IPS-18a (cell line): ENCODE measurements at regions not wholly inside any gene's neighbourhood (a gene's known extent, or its start where the extent isn't known, plus 50 kb on each side); places are given as distances from the start of the nearest gene placed in this dataset.

Experiments used
- H3K27ac ChIP-seq: one replicate; pipeline ENCODE4 v1.5.1; 2013; ENCODE audit warnings: low read length
- H3K27me3 ChIP-seq: one replicate; pipeline ENCODE4 v1.6.1; 2013; ENCODE audit warnings: mild to moderate bottlenecking, low read length; ENCODE audit not compliant: control insufficient read depth, insufficient read depth
- H3K36me3 ChIP-seq: one replicate; pipeline ENCODE4 v1.6.1; 2013; ENCODE audit warnings: low read depth, low read length; ENCODE audit not compliant: control insufficient read depth
- H3K4me1 ChIP-seq: one replicate; pipeline ENCODE4 v1.6.1; 2013; ENCODE audit warnings: low read depth, low read length; ENCODE audit not compliant: control insufficient read depth
- H3K4me3 ChIP-seq: one replicate; pipeline ENCODE4 v1.5.1; 2013; ENCODE audit warnings: low read length
- H3K9ac ChIP-seq: one replicate; pipeline ENCODE4 v1.6.1; 2013; ENCODE audit warnings: mild to moderate bottlenecking, low read length, moderate library complexity
- H3K9me3 ChIP-seq: one replicate; pipeline ENCODE4 v1.6.1; 2013; ENCODE audit warnings: low read depth, low read length; ENCODE audit not compliant: control insufficient read depth

DNA sequence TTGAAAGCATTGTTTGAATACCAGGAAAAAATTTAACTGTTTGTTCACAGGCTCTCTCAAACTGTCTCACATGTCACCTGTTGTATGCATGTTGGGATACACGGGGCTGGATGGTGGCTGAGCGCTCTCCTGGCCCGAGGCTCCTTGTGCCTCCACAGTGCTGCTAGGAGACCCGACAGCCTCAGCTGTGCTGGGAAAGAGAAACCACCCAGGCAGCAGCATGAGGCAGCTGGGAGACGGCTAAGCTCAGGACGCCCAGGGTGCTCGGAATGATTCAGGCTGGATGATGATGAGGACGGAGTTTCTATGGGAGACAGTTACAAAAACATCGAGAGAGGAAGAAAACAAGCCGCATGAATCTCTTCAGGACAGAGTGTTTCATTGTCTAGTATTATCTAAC, 278.0 kb upstream of the CDH4 start:
- Histone ChIP-seq H3K27ac (no peak overlapping the region), H3K36me3 (no peaks in the 10 kb centered on the region), H3K9me3 (no peaks in the 10 kb centered on the region), H3K4me3 (no peak overlapping the region), H3K9ac (no peak overlapping the region), H3K27me3 (peaks cover 12% of the 10 kb centered on the region), H3K4me1 (no peaks in the 10 kb centered on the region)

DNA sequence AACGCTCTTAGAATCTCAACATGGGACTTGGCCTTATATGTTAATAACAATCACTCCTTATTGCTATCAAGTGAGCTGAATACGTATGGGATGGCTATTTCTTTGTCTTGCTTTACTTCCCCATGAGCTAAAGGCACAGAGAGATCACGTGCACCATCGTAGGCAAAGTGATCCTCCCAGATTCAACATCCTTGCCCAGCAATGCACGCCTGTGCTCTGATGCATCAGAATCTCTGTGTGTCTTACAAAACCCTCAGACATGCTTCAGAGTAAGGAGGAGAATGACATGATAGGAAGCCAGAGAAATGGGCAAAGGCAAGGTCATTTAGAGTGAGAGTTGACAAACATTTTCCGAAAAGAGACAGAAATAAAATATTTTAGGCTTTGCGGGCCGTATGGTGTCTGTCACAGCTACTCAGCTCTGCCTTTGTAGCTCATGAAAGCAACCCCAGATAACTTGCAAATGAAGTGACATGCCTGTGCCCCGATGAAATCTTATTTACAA, 277.6 kb upstream of the CDH4 start:
- no peaks in the 10 kb centered on the region for H3K36me3 ChIP-seq
- no peaks in the 10 kb centered on the region for H3K4me1 ChIP-seq
- H3K27ac ChIP-seq = no peak overlapping the region
- H3K27me3 ChIP-seq = peaks cover 12% of the 10 kb centered on the region
- H3K9ac ChIP-seq = no peak overlapping the region
- no peaks in the 10 kb centered on the region for H3K9me3 ChIP-seq
- no peak overlapping the region for H3K4me3 ChIP-seq

DNA sequence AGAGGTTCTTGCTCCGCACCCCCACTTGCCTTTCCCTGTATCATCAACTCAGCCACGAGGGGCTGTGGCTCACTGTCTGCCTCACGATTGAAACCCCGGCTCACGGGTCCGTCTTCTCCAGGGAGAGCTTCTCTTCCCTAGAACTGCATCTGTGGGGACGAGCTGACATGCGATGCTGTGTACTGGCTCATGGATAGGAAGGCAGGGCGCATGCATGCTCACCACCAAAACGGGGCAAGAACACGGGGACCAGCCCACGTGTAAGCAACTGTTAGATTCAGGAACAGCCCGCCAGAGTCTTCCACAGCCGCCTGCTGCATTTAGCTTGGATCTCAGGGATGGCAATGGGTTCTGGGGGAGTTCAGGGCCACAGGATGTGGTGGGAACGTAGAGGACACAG, 275.9 kb upstream of the CDH4 start:
- H3K36me3 ChIP-seq = no peaks in the 10 kb centered on the region
- H3K27me3 ChIP-seq = peaks cover 12% of the 10 kb centered on the region
- H3K9me3 ChIP-seq = no peaks in the 10 kb centered on the region
- no peak overlapping the region for H3K4me3 ChIP-seq
- no peak overlapping the region for H3K27ac ChIP-seq
- no peaks in the 10 kb centered on the region for H3K4me1 ChIP-seq
- H3K9ac ChIP-seq = no peak overlapping the region

DNA sequence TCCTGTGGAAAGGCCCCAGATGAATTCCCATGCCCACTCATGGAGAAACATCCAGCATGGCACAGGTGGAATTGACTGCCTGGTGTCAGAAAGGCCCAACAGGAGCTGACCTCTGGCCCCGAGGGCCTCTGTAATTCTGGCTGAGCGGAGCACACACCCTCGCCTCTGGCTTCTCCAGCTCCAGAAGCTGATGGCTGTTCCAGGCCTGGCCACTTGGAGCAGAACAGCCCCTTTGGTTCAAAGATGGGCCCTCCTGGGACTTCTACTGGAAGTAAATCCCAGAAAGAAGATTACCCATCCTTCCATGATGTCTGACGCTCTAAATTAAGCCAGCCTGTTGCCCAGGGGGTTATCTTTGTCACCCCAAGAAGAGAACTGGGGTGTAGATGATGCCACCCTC, 275.1 kb upstream of the CDH4 start:
- Histone ChIP-seq H3K4me1 (no peaks in the 10 kb centered on the region), H3K9ac (no peak overlapping the region), H3K9me3 (no peaks in the 10 kb centered on the region), H3K27me3 (peaks cover 12% of the 10 kb centered on the region), H3K4me3 (no peak overlapping the region), H3K36me3 (no peaks in the 10 kb centered on the region), H3K27ac (no peak overlapping the region)

DNA sequence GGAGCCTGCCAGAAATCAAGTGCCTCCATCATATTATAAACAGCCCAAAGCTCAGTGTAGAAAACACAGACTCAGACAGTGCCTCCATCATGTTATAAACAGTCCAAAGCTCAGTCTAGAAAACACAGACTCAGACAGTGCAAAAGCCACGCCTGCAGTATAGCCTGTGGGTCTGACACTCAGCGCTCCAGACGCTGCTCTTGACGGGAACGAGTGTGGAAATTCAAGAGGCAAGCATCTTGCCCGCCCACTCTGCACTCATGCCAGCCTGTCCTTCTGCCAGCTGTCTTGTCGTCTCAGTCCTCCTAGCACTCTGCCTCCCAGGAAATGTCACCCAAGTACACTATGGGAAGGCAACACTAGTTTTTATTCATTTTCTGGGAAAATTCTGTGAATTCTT, 274.2 kb upstream of the CDH4 start:
- no peak overlapping the region for H3K4me3 ChIP-seq
- no peak overlapping the region for H3K27ac ChIP-seq
- peaks cover 5% of the 10 kb centered on the region for H3K27me3 ChIP-seq
- no peaks in the 10 kb centered on the region for H3K36me3 ChIP-seq
- H3K9me3 ChIP-seq = no peaks in the 10 kb centered on the region
- H3K4me1 ChIP-seq = no peaks in the 10 kb centered on the region
- H3K9ac ChIP-seq = no peak overlapping the region

GRCh38 chr20:60984666-60985065, 267.4 kb upstream of the CDH4 start:
- Histone ChIP-seq H3K36me3 (no peaks in the 10 kb centered on the region), H3K4me3 (no peak overlapping the region), H3K27ac (no peak overlapping the region), H3K9me3 (no peaks in the 10 kb centered on the region), H3K27me3 (peaks cover 37% of the 10 kb centered on the region), H3K9ac (no peak overlapping the region), H3K4me1 (no peaks in the 10 kb centered on the region)

- no peak overlapping the region for H3K4me3 ChIP-seq
- H3K27ac ChIP-seq = no peak overlapping the region
Measured at GRCh38 chr20:60986506-60987156, 265.4 kb upstream of the CDH4 start.

DNA sequence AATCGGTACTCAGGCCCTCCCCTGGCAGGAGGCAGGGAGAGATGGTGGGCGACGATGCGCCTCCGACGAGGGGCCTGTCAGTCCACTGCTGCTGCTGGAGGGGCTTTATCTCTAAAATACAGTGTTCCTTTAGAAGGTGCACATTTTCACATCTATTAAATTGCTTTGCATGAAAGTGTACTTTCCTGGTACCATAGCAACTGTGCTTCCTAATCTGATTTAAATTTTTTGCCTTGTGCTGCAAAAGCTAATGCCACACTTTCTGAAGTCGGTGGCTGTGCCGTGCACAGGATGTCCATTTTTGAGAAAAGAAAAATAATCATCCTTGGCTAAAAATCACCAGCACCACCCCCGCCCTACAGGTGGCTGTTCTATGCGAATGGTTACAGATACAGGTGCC, 262.0 kb upstream of the CDH4 start:
- Histone ChIP-seq H3K36me3 (no peaks in the 10 kb centered on the region), H3K27ac (no peak overlapping the region), H3K4me1 (no peaks in the 10 kb centered on the region), H3K27me3 (peaks cover 43% of the 10 kb centered on the region), H3K9me3 (no peaks in the 10 kb centered on the region), H3K9ac (no peak overlapping the region), H3K4me3 (no peak overlapping the region)

More at GRCh38 chr20:60986506-60987156, 265.4 kb upstream of the CDH4 start:
- H3K36me3 ChIP-seq = no peaks in the 10 kb centered on the region
- no peaks in the 10 kb centered on the region for H3K9me3 ChIP-seq
- H3K9ac ChIP-seq = no peak overlapping the region
- no peaks in the 10 kb centered on the region for H3K4me1 ChIP-seq
- H3K27me3 ChIP-seq = peaks cover 37% of the 10 kb centered on the region

DNA sequence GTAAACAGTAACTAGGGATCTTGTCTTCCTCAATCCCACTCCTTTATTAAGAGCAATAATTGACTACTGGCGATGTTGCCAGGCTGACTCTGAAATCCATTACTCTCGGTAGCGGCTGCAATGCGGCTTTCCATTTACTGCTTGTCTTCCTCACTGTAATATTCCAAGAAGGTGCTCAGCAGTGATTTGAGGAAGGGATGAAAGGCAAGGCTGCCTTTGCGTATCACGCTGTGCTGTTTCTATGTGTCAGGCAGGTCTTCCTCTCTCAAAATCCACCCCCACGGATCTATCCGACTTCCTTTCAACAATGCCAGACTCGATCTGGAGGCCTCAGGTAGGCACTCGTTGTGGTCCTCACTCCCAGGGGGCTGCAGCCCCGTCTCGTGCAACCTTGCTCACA, 261.4 kb upstream of the CDH4 start:
- Histone ChIP-seq H3K9me3 (no peaks in the 10 kb centered on the region), H3K9ac (no peak overlapping the region), H3K4me1 (no peaks in the 10 kb centered on the region), H3K36me3 (no peaks in the 10 kb centered on the region), H3K27ac (no peak overlapping the region), H3K27me3 (peaks cover 38% of the 10 kb centered on the region), H3K4me3 (no peak overlapping the region)

DNA sequence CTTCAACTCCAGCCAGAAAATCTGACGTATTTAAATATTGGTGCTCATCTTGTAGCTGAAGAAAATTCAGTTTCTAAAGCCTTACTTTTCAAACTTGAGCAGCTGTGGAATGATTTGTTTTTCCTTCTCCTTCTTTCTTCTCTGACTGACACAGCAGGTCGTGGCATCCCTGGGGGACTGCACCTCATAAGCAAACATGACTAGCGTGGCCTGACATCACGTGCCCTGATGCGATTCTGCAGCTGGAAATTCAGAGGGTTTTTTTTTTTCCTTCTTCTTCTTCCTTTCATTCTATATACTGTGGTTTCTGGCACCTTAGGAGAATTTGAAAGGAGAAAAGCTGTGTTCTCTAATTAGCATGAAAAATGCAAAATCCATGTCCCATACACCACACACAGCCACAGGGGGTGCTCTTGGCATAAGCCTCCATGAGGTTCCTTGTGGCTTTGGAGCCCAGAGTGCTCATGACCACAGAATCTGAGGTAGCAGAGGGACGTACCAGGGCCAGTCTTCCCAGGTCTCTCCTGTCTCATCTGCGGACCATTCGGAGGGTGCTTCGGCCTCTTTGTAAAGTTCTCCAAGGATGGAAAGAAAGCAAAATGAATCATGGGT, 258.5 kb upstream of the CDH4 start:
- Histone ChIP-seq H3K36me3 (no peaks in the 10 kb centered on the region), H3K9ac (no peak overlapping the region), H3K27ac (no peak overlapping the region), H3K4me1 (no peaks in the 10 kb centered on the region), H3K9me3 (no peaks in the 10 kb centered on the region), H3K27me3 (peaks cover 29% of the 10 kb centered on the region), H3K4me3 (no peak overlapping the region)

- H3K9me3 ChIP-seq = no peaks in the 10 kb centered on the region
- H3K4me1 ChIP-seq = no peaks in the 10 kb centered on the region
- H3K36me3 ChIP-seq = no peaks in the 10 kb centered on the region
- peaks cover 60% of the 10 kb centered on the region for H3K27me3 ChIP-seq
- no peak overlapping the region for H3K4me3 ChIP-seq
- H3K27ac ChIP-seq = no peak overlapping the region
- no peak overlapping the region for H3K9ac ChIP-seq
Measured at GRCh38 chr20:60999250-60999649, 252.8 kb upstream of the CDH4 start.

DNA sequence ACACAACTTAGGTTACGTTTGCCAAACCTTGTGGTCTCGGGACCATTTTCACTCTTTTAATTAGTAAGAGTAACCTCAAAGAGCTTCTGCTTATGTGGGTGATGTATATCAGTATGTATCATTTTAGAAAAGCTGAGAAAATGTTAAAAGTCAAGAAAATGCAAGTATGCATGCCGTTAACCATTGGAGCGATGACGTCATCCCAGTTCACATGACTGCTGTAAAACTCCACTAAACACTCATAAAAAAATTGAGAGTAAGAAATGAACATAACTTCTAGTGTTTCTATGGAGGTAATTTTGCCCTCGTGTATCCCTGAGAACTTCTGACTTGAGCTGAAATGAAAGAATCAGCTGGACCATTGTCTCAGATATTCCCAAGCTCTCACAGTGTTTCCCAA, 250.0 kb upstream of the CDH4 start:
- H3K4me1 ChIP-seq = no peaks in the 10 kb centered on the region
- no peak overlapping the region for H3K27ac ChIP-seq
- no peaks in the 10 kb centered on the region for H3K9me3 ChIP-seq
- H3K36me3 ChIP-seq = no peaks in the 10 kb centered on the region
- H3K27me3 ChIP-seq = peaks cover 69% of the 10 kb centered on the region
- no peak overlapping the region for H3K4me3 ChIP-seq
- H3K9ac ChIP-seq = no peak overlapping the region
